ENCODE measurements at regions not wholly inside any gene's neighbourhood (a gene's known extent, or its start where the extent isn't known, plus 50 kb on each side); places are given as distances from the start of the nearest gene placed in this dataset.

GRCh38 chr3:188041193-188041592 is 112.8 kb upstream of the LPP start:
- DNase-seq (ENCODE audit: low read depth): no peak

GRCh38 chr3:188041895-188042294 is 112.1 kb upstream of the LPP start:
- DNase-seq (ENCODE audit: low read depth): no peak

- DNase-seq (ENCODE audit: low read depth): no peak
These were observed 111.5 kb upstream of the LPP start for GRCh38 chr3:188042466-188042865.

GRCh38 chr3:188043891-188044290 is 110.1 kb upstream of the LPP start:
- DNase-seq (ENCODE audit: low read depth): no peak

GRCh38 chr3:188046561-188047211 is 107.3 kb upstream of the LPP start:
- no peak for DNase-seq (ENCODE audit: low read depth)

- no peak for DNase-seq (ENCODE audit: low read depth)
These were observed 106.4 kb upstream of the LPP start for GRCh38 chr3:188047536-188047935.

- DNase-seq (ENCODE audit: low read depth): no peak
These were observed 104.1 kb upstream of the LPP start for GRCh38 chr3:188049606-188050530.

- DNase-seq (ENCODE audit: low read depth): no peak
These were observed 102.2 kb upstream of the LPP start for GRCh38 chr3:188051801-188052168.

- no peak for DNase-seq (ENCODE audit: low read depth)
These were observed 101.6 kb upstream of the LPP start for GRCh38 chr3:188052169-188053035.

GRCh38 chr3:188053036-188053340 is 101.0 kb upstream of the LPP start:
- DNase-seq (ENCODE audit: low read depth): no peak

- DNase-seq (ENCODE audit: low read depth): no peak
These were observed 100.1 kb upstream of the LPP start for GRCh38 chr3:188053710-188054380.

- no peak for DNase-seq (ENCODE audit: low read depth)
These were observed 99.4 kb upstream of the LPP start for GRCh38 chr3:188054541-188054940.

- no peak for DNase-seq (ENCODE audit: low read depth)
These were observed 98.6 kb upstream of the LPP start for GRCh38 chr3:188055388-188055787.

- DNase-seq (ENCODE audit: low read depth): no peak
These were observed 96.8 kb upstream of the LPP start for GRCh38 chr3:188057124-188057523.

- DNase-seq (ENCODE audit: low read depth): no peak
These were observed 95.3 kb upstream of the LPP start for GRCh38 chr3:188058569-188059184.

GRCh38 chr3:188059351-188059750 is 94.6 kb upstream of the LPP start:
- no peak for DNase-seq (ENCODE audit: low read depth)

- no peak for DNase-seq (ENCODE audit: low read depth)
These were observed 93.6 kb upstream of the LPP start for GRCh38 chr3:188060264-188060835.

- peak; percentile 26 for DNase-seq (ENCODE audit: low read depth)
These were observed 93.0 kb upstream of the LPP start for GRCh38 chr3:188060840-188061544.

- no peak for DNase-seq (ENCODE audit: low read depth)
These were observed 91.7 kb upstream of the LPP start for GRCh38 chr3:188062216-188062615.

- no peak for DNase-seq (ENCODE audit: low read depth)
These were observed 89.0 kb upstream of the LPP start for GRCh38 chr3:188064831-188065493.
